Neural cell (in vitro differentiated cells): ENCODE measurements at regions not wholly inside any gene's neighbourhood (a gene's known extent, or its start where the extent isn't known, plus 50 kb on each side); places are given as distances from the start of the nearest gene placed in this dataset.

ENCODE experiments used
- H2AFZ ChIP-seq: fragments of 200-600, 300-800 bp; sonication (generic), shearing (Covaris generic); 2 replicates; pipeline ENCODE4 v1.6.0; 2014; ENCODE audit warnings: low read depth, mild to moderate bottlenecking, antibody characterized with exemption, low read length, moderate library complexity
- H3F3A ChIP-seq: fragments of 200-600 bp; shearing (Covaris generic); 2 replicates; pipeline ENCODE4 v1.6.1; 2016; ENCODE audit warnings: mild to moderate bottlenecking, moderate library complexity, mixed read lengths, antibody characterized with exemption, low read length; ENCODE audit not compliant: insufficient read depth, poor library complexity, severe bottlenecking
- H3K27ac ChIP-seq: fragments of 200-600, 300-800 bp; sonication (generic), shearing (Covaris generic); 2 replicates; pipeline ENCODE4 v1.5.1; 2014; ENCODE audit warnings: mild to moderate bottlenecking, low read length, moderate library complexity
- H3K27me3 ChIP-seq: fragments of 300-800, 200-600 bp; sonication (generic), shearing (Covaris generic); 2 replicates; pipeline ENCODE4 v1.6.0; 2014; ENCODE audit warnings: mild to moderate bottlenecking, low read depth, low read length, moderate library complexity; ENCODE audit not compliant: insufficient read depth
- H3K36me3 ChIP-seq: fragments of 300-800, 200-600 bp; sonication (generic), shearing (Covaris generic); 2 replicates; pipeline ENCODE4 v1.5.1; 2014; ENCODE audit warnings: mild to moderate bottlenecking, antibody characterized with exemption, low read length, moderate library complexity; ENCODE audit not compliant: insufficient read depth
- H3K4me2 ChIP-seq: fragments of 300-800, 200-600 bp; sonication (generic), shearing (Covaris generic); 2 replicates; pipeline ENCODE4 v1.6.0; 2014; ENCODE audit warnings: mild to moderate bottlenecking, low read length
- H3K4me3 ChIP-seq: fragments of 300-800, 200-600 bp; sonication (generic), shearing (Covaris generic); 2 replicates; pipeline ENCODE4 v1.5.1; 2014; ENCODE audit warnings: mild to moderate bottlenecking, low read length, moderate library complexity
- H3K79me2 ChIP-seq: fragments of 200-600 bp; shearing (Covaris generic); replicated peaks from 2 replicates; pipeline ENCODE4 v1.6.0; 2014; ENCODE audit warnings: mild to moderate bottlenecking, low read length, moderate library complexity; ENCODE audit not compliant: insufficient read depth
- H3K9ac ChIP-seq: fragments of 300-800, 200-600 bp; sonication (generic), shearing (Covaris generic); 2 replicates; pipeline ENCODE4 v1.6.1; 2016; ENCODE audit warnings: mild to moderate bottlenecking, low read length, mixed read lengths
- H3K9me2 ChIP-seq: fragments of 200-600 bp; shearing (Covaris generic); 2 replicates; pipeline ENCODE4 v1.6.1; 2016; ENCODE audit warnings: mild to moderate bottlenecking, low read length, mixed read lengths; ENCODE audit not compliant: insufficient read depth
- H3K9me3 ChIP-seq: fragments of 200-600, 300-800 bp; sonication (generic), shearing (Covaris generic); 2 replicates; pipeline ENCODE4 v1.6.1; 2016; ENCODE audit warnings: mild to moderate bottlenecking, mixed run types, low read length, moderate library complexity, mixed read lengths
- H4K20me1 ChIP-seq: fragments of 200-600 bp; shearing (Covaris generic); 2 replicates; pipeline ENCODE4 v1.6.1; 2016; ENCODE audit warnings: mild to moderate bottlenecking, mixed run types; ENCODE audit not compliant: insufficient read depth
- CTCF ChIP-seq: fragments of 450-650 bp; IDR thresholded peaks from 2 replicates; pipeline ENCODE4 v1.5.1; 2014; ENCODE audit warnings: antibody characterized with exemption, mild to moderate bottlenecking, moderate library complexity; ENCODE audit not compliant: poor library complexity, severe bottlenecking
- EP300 ChIP-seq: fragments of 450-650 bp; conservative IDR thresholded peaks from 2 replicates; pipeline ENCODE4 v1.6.1; 2014; ENCODE audit warnings: antibody characterized with exemption, mild to moderate bottlenecking, moderate library complexity; ENCODE audit not compliant: poor library complexity, severe bottlenecking
- EZH2 ChIP-seq: fragments of 200-600, 300-800 bp; shearing (Covaris generic), sonication (generic); IDR thresholded peaks from 2 replicates; pipeline ENCODE4 v1.6.1; 2014; ENCODE audit warnings: antibody characterized with exemption, low read length, borderline replicate concordance, mild to moderate bottlenecking; ENCODE audit not compliant: insufficient read depth, poor library complexity, severe bottlenecking
- MXI1 ChIP-seq: fragments of 450-650 bp; conservative IDR thresholded peaks from 2 replicates; pipeline ENCODE4 v1.6.1; 2014; ENCODE audit warnings: antibody characterized with exemption, mild to moderate bottlenecking; ENCODE audit not compliant: poor library complexity, severe bottlenecking
- POLR2AphosphoS5 ChIP-seq: IDR thresholded peaks from 2 replicates; pipeline ENCODE4 v1.6.1; 2012
- RAD21 ChIP-seq: fragments of 450-650 bp; conservative IDR thresholded peaks from 2 replicates; pipeline ENCODE4 v1.6.1; 2014; ENCODE audit warnings: antibody characterized with exemption, mild to moderate bottlenecking, moderate library complexity
- REST ChIP-seq: IDR thresholded peaks from 2 replicates; pipeline ENCODE4 v1.6.1; 2012; ENCODE audit warnings: borderline replicate concordance
- SMC3 ChIP-seq: fragments of 450-650 bp; conservative IDR thresholded peaks from 2 replicates; pipeline ENCODE4 v1.6.1; 2014; ENCODE audit warnings: antibody characterized with exemption, mild to moderate bottlenecking, moderate library complexity; ENCODE audit not compliant: poor library complexity
- TAF1 ChIP-seq: IDR thresholded peaks from 2 replicates; pipeline ENCODE4 v1.6.1; 2012; ENCODE audit warnings: low read depth

GRCh38 chr11:110892741-110893285 is 180.6 kb upstream of the ARHGAP20 start:
- Histone ChIP-seq H3K9me2 (no peaks in the 10 kb centered on the region), H3K4me3 (no peak overlapping the region), H3K36me3 (no peaks in the 10 kb centered on the region), H3K9ac (no peak overlapping the region), H3K27ac (no peak overlapping the region), H3K9me3 (no peaks in the 10 kb centered on the region), H3K27me3 (no peaks in the 10 kb centered on the region), H3K79me2 (no peaks in the 10 kb centered on the region), H2AFZ (no peak overlapping the region), H3F3A (no peaks in the 10 kb centered on the region), H3K4me2 (no peak overlapping the region), H4K20me1 (no peaks in the 10 kb centered on the region)
- no peak for TF ChIP-seq TAF1
- TF ChIP-seq REST = no peak
- TF ChIP-seq SMC3 = no peak
- no peak for TF ChIP-seq RAD21
- no peak for TF ChIP-seq POLR2AphosphoS5
- TF ChIP-seq CTCF = no peak
- TF ChIP-seq EP300 = no peak
- TF ChIP-seq EZH2 = no peak

GRCh38 chr11:110891411-110891810 is 179.2 kb upstream of the ARHGAP20 start:
- Histone ChIP-seq H3K9ac (no peak overlapping the region), H4K20me1 (no peaks in the 10 kb centered on the region), H2AFZ (no peak overlapping the region), H3K9me3 (no peaks in the 10 kb centered on the region), H3F3A (no peaks in the 10 kb centered on the region), H3K9me2 (no peaks in the 10 kb centered on the region), H3K79me2 (no peaks in the 10 kb centered on the region), H3K4me2 (no peak overlapping the region), H3K4me3 (no peak overlapping the region), H3K36me3 (no peaks in the 10 kb centered on the region), H3K27ac (no peak overlapping the region), H3K27me3 (no peaks in the 10 kb centered on the region)
- no peak for TF ChIP-seq SMC3
- no peak for TF ChIP-seq EP300
- TF ChIP-seq EZH2 = no peak
- TF ChIP-seq POLR2AphosphoS5 = no peak
- no peak for TF ChIP-seq CTCF
- TF ChIP-seq TAF1 = no peak
- no peak for TF ChIP-seq MXI1
- TF ChIP-seq REST = no peak
- no peak for TF ChIP-seq RAD21
